ENCODE measurements at regions not wholly inside any gene's neighbourhood (a gene's known extent, or its start where the extent isn't known, plus 50 kb on each side); places are given as distances from the start of the nearest gene placed in this dataset.

DNA sequence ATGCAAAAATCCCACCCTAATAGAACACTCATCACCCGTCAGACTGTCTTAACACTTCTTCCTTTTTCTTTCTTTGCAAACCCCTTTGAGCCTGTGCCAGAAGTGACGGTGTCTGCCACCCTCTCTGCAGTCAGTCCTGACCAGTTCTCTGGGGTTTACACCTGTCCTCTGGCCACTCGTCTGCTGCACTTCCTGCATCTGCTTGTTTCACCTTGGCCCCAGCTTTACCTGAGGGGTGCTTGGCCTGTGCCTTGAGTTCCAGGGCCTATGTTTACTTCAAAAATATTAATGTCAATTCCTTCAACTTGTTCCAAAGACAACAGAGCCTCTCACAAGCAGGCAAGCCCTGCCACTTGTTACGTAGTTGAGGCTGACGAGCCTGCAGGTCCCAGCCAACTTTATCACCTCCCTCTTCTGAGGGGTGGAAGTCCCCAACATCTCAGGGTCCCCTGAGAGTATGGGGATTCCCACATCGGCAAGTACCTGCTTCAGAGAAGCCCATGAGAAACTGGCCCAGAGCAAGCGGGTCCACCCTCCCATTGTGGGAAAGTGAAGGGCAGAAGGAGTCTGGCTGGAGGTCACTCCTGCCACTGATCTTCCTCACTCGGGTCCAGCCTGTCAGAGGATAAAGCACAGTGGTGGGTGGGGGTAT, 205.4 kb downstream of the DAD1 start:
- TF ChIP-seq CREB1 (IDR thresholded peaks at IDR 0.05) (no peak), TCF12 (IDR thresholded peaks at IDR 0.05; ENCODE audit: low read depth, low read length) (no peak)
